Neural progenitor cell (in vitro differentiated cells): ENCODE measurements at regions not wholly inside any gene's neighbourhood (a gene's known extent, or its start where the extent isn't known, plus 50 kb on each side); places are given as distances from the start of the nearest gene placed in this dataset.

Source experiments
- EZH2phosphoT487 ChIP-seq: fragments of 200-600 bp; sonication (generic); IDR thresholded peaks from 2 replicates; pipeline ENCODE4 v1.6.1; 2017; ENCODE audit warnings: antibody characterized with exemption
- TF ChIP-seq, protein P1 (sequence below): fragments of 200-600 bp; sonication (generic); IDR thresholded peaks from 2 replicates; pipeline ENCODE4 v1.5.1; 2017; ENCODE audit warnings: antibody characterized with exemption, mild to moderate bottlenecking

DNA sequence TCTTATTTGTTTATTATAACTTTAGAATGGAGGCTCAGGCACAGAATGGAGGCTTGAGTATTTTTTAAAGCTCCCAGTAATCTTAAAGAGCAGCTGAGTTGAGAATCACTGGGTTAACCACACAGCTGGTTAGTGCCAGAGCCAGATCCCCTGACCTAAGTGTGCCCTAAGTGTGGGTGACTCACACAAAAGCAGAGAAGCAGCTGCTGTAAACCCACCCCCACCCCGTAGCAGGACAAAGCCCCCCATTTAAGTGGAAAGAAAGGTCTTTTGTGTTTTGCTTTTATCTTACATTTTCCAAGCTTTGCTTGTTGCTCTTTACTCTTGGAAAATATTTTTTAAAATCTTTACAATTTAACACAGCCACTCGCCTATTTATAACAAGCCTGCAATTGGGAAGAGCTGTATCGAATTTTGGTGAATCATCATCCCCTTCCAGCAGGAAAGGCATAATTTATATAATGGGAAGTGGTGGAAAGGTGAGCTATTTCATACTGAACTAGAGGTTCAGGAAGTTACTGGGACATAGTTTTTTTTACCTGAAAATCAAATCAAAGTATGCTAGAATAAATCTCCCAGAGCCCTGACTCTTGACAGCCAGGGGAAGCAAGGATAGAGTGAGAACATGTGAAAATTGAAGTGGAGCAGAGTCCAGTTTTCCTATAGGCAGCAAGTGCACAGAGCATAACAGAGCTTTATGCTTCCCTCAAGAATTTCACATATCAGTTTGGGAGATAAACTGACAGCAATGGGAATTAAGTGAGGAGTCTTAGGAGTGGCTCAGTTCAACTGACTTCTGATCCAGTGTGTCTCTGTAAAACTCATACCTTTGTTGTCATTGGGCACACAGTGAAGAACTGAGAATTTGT, 405.7 kb downstream of the AASDHPPT start:
- TF ChIP-seq, protein P1, sequence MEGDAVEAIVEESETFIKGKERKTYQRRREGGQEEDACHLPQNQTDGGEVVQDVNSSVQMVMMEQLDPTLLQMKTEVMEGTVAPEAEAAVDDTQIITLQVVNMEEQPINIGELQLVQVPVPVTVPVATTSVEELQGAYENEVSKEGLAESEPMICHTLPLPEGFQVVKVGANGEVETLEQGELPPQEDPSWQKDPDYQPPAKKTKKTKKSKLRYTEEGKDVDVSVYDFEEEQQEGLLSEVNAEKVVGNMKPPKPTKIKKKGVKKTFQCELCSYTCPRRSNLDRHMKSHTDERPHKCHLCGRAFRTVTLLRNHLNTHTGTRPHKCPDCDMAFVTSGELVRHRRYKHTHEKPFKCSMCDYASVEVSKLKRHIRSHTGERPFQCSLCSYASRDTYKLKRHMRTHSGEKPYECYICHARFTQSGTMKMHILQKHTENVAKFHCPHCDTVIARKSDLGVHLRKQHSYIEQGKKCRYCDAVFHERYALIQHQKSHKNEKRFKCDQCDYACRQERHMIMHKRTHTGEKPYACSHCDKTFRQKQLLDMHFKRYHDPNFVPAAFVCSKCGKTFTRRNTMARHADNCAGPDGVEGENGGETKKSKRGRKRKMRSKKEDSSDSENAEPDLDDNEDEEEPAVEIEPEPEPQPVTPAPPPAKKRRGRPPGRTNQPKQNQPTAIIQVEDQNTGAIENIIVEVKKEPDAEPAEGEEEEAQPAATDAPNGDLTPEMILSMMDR: no peak
- TF ChIP-seq EZH2phosphoT487: no peak
